GM12878 (cell line): ENCODE measurements at regions not wholly inside any gene's neighbourhood (a gene's known extent, or its start where the extent isn't known, plus 50 kb on each side); places are given as distances from the start of the nearest gene placed in this dataset.

Experiments used
- ASH2L ChIP-seq: fragments of 300-600, 200-600 bp; sonication (generic); IDR thresholded peaks from 2 replicates; pipeline ENCODE4 v1.6.1; 2017; ENCODE audit warnings: low read depth, mild to moderate bottlenecking, borderline replicate concordance
- LARP7 ChIP-seq: fragments of 450-650 bp; IDR thresholded peaks from 2 replicates; pipeline ENCODE4 v1.6.1; 2017; ENCODE audit warnings: mild to moderate bottlenecking
- SIN3A ChIP-seq: IDR thresholded peaks from 2 replicates; pipeline ENCODE4 v1.6.1; 2012; ENCODE audit warnings: low read depth, low read length, improper control_type of control experiment
- STAT3 ChIP-seq: IDR thresholded peaks from 2 replicates; pipeline ENCODE4 v1.6.1; 2011; ENCODE audit warnings: low read depth, low read length, improper control_type of control experiment
- TF ChIP-seq, protein P1 (sequence below): IDR thresholded peaks from 2 replicates; pipeline ENCODE4 v1.6.1; 2012; ENCODE audit warnings: improper control_type of control experiment, low read depth, low read length; ENCODE audit not compliant: insufficient replicate concordance
- TF ChIP-seq, protein P2 (sequence below): IDR thresholded peaks from 2 replicates; pipeline ENCODE4 v1.6.1; 2011; ENCODE audit warnings: low read depth, low read length, improper control_type of control experiment, borderline replicate concordance
- TF ChIP-seq, protein P3 (sequence below): fragments of 150-350 bp; IDR thresholded peaks from 2 replicates; pipeline ENCODE4 v1.6.1; 2016; ENCODE audit warnings: low read depth, low read length
- TF ChIP-seq, protein P4 (sequence below): IDR thresholded peaks from 2 replicates; pipeline ENCODE4 v1.6.1; 2012; ENCODE audit warnings: low read depth, low read length, improper control_type of control experiment

DNA sequence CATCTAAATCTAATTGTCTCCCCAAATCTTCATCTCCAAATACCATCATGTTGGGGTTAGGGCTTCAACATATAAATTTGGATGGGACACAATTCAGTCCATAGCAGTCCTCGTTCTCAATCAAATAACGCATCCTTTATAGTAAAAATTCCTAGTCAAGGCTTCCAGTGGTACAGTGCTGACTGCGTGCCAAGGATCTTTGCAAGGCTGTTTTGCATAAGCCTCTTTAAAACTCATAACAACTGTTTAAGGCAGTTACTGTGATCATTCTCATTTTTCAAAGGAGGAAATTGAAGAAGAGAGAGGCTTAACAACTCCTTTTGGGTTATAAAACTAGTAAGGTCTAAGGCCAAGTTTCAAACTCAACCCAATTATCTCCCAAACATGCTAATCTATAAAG, 666.9 kb downstream of the NYAP2 start (continued):
- TF ChIP-seq, protein P1, sequence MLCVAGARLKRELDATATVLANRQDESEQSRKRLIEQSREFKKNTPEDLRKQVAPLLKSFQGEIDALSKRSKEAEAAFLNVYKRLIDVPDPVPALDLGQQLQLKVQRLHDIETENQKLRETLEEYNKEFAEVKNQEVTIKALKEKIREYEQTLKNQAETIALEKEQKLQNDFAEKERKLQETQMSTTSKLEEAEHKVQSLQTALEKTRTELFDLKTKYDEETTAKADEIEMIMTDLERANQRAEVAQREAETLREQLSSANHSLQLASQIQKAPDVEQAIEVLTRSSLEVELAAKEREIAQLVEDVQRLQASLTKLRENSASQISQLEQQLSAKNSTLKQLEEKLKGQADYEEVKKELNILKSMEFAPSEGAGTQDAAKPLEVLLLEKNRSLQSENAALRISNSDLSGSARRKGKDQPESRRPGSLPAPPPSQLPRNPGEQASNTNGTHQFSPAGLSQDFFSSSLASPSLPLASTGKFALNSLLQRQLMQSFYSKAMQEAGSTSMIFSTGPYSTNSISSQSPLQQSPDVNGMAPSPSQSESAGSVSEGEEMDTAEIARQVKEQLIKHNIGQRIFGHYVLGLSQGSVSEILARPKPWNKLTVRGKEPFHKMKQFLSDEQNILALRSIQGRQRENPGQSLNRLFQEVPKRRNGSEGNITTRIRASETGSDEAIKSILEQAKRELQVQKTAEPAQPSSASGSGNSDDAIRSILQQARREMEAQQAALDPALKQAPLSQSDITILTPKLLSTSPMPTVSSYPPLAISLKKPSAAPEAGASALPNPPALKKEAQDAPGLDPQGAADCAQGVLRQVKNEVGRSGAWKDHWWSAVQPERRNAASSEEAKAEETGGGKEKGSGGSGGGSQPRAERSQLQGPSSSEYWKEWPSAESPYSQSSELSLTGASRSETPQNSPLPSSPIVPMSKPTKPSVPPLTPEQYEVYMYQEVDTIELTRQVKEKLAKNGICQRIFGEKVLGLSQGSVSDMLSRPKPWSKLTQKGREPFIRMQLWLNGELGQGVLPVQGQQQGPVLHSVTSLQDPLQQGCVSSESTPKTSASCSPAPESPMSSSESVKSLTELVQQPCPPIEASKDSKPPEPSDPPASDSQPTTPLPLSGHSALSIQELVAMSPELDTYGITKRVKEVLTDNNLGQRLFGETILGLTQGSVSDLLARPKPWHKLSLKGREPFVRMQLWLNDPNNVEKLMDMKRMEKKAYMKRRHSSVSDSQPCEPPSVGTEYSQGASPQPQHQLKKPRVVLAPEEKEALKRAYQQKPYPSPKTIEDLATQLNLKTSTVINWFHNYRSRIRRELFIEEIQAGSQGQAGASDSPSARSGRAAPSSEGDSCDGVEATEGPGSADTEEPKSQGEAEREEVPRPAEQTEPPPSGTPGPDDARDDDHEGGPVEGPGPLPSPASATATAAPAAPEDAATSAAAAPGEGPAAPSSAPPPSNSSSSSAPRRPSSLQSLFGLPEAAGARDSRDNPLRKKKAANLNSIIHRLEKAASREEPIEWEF, result no peak
- TF ChIP-seq STAT3, result no peak
- TF ChIP-seq SIN3A, result no peak
- no peak for TF ChIP-seq ASH2L
- TF ChIP-seq LARP7, result no peak
- TF ChIP-seq, protein P2, sequence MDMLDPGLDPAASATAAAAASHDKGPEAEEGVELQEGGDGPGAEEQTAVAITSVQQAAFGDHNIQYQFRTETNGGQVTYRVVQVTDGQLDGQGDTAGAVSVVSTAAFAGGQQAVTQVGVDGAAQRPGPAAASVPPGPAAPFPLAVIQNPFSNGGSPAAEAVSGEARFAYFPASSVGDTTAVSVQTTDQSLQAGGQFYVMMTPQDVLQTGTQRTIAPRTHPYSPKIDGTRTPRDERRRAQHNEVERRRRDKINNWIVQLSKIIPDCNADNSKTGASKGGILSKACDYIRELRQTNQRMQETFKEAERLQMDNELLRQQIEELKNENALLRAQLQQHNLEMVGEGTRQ, result no peak
- TF ChIP-seq, protein P3, sequence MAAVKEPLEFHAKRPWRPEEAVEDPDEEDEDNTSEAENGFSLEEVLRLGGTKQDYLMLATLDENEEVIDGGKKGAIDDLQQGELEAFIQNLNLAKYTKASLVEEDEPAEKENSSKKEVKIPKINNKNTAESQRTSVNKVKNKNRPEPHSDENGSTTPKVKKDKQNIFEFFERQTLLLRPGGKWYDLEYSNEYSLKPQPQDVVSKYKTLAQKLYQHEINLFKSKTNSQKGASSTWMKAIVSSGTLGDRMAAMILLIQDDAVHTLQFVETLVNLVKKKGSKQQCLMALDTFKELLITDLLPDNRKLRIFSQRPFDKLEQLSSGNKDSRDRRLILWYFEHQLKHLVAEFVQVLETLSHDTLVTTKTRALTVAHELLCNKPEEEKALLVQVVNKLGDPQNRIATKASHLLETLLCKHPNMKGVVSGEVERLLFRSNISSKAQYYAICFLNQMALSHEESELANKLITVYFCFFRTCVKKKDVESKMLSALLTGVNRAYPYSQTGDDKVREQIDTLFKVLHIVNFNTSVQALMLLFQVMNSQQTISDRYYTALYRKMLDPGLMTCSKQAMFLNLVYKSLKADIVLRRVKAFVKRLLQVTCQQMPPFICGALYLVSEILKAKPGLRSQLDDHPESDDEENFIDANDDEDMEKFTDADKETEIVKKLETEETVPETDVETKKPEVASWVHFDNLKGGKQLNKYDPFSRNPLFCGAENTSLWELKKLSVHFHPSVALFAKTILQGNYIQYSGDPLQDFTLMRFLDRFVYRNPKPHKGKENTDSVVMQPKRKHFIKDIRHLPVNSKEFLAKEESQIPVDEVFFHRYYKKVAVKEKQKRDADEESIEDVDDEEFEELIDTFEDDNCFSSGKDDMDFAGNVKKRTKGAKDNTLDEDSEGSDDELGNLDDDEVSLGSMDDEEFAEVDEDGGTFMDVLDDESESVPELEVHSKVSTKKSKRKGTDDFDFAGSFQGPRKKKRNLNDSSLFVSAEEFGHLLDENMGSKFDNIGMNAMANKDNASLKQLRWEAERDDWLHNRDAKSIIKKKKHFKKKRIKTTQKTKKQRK, result no peak
- TF ChIP-seq, protein P4, sequence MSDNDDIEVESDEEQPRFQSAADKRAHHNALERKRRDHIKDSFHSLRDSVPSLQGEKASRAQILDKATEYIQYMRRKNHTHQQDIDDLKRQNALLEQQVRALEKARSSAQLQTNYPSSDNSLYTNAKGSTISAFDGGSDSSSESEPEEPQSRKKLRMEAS, result no peak
